ENCODE measurements at regions not wholly inside any gene's neighbourhood (a gene's known extent, or its start where the extent isn't known, plus 50 kb on each side); places are given as distances from the start of the nearest gene placed in this dataset.

DNA sequence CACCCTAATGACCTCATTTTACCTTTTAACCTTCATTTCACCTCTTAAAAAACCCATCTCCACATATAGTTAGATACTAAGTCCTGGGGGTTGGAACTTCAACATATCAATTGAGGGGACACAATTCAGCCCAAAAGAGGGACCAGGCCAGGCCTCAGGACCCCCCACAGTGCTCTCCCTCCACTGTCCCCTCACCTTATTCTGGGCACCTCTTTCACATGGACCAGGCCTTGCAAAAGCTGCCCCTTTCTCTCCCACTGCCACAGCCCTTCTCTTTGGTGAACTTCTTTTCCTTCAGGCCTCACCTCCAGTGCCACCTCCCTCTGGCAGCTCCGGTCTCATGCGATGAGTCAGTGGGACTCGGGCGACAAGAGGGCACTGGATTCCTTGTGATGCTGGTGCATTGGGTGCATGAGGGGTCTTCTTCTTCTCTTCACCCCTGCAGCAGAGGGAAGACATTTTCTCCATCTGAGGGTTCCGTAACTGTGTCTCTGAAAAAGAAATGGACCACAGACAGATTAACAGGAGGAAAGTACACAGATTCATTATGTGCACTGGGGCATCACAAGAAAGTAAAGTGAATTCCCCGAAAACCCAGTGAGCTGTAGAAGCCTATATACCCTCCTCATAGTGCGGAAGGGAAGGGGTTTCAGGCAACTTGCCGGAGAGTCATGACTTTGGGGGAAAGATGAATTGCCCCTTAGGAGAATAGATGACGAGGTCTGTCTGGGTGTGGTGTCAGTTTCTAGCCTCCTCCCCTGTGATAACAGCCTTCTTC is 288.7 kb upstream of the IGFBP3 start:
- H3K27ac ChIP-seq: no peak overlapping the region
- H3K4me1 ChIP-seq: no peaks in the 10 kb centered on the region
- ATAC-seq (no peak), DNase-seq (no peak)
- H3K4me3 ChIP-seq: no peak overlapping the region
- H3K36me3 ChIP-seq: no peaks in the 10 kb centered on the region
- no peaks in the 10 kb centered on the region for H3K9me3 ChIP-seq
- no peaks in the 10 kb centered on the region for H3K27me3 ChIP-seq
- TF ChIP-seq, protein P1, sequence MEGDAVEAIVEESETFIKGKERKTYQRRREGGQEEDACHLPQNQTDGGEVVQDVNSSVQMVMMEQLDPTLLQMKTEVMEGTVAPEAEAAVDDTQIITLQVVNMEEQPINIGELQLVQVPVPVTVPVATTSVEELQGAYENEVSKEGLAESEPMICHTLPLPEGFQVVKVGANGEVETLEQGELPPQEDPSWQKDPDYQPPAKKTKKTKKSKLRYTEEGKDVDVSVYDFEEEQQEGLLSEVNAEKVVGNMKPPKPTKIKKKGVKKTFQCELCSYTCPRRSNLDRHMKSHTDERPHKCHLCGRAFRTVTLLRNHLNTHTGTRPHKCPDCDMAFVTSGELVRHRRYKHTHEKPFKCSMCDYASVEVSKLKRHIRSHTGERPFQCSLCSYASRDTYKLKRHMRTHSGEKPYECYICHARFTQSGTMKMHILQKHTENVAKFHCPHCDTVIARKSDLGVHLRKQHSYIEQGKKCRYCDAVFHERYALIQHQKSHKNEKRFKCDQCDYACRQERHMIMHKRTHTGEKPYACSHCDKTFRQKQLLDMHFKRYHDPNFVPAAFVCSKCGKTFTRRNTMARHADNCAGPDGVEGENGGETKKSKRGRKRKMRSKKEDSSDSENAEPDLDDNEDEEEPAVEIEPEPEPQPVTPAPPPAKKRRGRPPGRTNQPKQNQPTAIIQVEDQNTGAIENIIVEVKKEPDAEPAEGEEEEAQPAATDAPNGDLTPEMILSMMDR (IDR thresholded peaks at IDR 0.05): no peak
- intact Hi-C loops (cut with DNase I): no loop called here

DNA sequence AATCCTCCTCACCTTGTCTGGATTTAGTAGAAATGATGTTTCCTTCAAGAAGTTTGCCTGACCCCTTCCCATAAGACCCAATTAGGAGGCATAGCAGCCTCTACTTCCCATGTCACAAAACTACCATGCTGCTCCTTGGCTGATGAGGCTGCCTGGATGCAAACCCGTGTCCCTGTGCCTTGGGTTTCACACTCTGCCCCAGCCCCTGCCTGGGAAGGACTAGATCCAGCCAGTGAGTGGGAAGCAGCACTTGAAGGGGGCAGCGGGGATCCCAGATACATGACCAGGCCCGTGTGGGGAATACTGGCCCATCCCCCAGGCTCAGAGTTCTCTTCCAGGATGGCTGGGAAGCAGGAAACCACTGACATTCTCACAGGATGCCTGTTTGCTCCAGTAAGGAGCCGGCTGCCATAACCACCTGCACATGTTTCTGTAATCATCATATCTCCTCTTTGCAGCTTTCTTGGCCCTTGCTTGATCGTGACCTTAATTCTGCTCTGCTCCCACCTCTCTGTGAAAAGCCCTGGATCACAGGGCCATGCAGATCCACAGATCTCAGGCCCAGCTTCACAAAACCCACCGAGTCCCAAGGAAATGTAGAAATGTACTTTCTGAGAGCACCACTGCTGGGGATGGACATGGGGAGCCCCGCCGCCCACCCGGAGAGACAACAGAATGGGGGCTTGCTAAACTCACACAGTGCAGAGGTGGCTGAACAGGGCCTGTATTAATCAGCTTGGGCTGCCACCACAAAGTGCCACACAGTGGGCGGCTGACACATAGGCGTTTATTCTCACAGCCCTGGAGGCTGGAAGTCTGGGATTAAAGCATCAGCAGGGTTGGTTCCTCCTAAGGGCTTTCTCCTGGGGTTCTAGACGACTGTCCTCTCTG is 287.8 kb upstream of the IGFBP3 start:
- Histone ChIP-seq H3K9me3 (no peaks in the 10 kb centered on the region), H3K4me1 (no peaks in the 10 kb centered on the region), H3K4me3 (no peak overlapping the region), H3K27ac (no peak overlapping the region), H3K27me3 (no peaks in the 10 kb centered on the region), H3K36me3 (no peaks in the 10 kb centered on the region)
- intact Hi-C loops (cut with DNase I): no loop called here
- ATAC-seq: no peak
- TF ChIP-seq, protein P1 (IDR thresholded peaks at IDR 0.05): no peak
- DNase-seq: no peak

DNA sequence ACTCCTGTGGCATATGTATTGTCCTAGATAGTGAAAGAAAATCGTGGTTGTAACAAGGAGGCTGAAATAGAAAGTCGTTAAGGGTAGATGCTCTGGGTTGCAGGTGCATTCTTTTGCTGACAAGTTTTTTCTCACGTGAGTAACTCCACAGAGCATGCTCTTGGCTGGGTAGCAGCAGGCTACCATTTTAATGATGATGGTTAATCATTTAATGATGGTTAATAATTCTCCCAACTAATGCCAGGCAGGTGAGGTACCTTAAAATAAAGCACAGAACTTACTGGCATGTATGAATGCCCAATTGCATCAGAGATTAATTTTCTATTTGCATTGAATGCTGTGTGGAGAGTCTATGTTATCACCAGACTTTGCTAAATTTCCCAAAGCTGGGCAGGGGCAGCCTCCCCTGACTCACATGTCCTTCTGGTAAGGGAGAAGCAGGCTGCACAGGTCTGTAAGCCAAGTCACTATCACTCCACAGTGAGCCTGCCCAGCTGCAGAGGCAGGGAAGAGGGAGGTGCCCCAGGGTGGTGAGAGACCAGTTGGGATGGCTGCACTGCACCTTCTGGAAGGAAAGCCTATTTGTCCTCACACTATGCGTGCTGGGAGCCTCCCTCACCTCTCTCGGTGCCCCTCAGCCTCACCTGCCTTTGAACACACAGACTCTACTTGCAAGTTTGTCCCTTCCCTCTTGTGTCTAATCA is 287.0 kb upstream of the IGFBP3 start:
- no peaks in the 10 kb centered on the region for H3K36me3 ChIP-seq
- no peaks in the 10 kb centered on the region for H3K27me3 ChIP-seq
- ATAC-seq (no peak), DNase-seq (no peak)
- TF ChIP-seq, protein P1 (IDR thresholded peaks at IDR 0.05): no peak
- intact Hi-C loops (cut with DNase I): no loop called here
- no peaks in the 10 kb centered on the region for H3K4me1 ChIP-seq
- H3K9me3 ChIP-seq: no peaks in the 10 kb centered on the region
- no peak overlapping the region for H3K27ac ChIP-seq
- H3K4me3 ChIP-seq: no peak overlapping the region

DNA sequence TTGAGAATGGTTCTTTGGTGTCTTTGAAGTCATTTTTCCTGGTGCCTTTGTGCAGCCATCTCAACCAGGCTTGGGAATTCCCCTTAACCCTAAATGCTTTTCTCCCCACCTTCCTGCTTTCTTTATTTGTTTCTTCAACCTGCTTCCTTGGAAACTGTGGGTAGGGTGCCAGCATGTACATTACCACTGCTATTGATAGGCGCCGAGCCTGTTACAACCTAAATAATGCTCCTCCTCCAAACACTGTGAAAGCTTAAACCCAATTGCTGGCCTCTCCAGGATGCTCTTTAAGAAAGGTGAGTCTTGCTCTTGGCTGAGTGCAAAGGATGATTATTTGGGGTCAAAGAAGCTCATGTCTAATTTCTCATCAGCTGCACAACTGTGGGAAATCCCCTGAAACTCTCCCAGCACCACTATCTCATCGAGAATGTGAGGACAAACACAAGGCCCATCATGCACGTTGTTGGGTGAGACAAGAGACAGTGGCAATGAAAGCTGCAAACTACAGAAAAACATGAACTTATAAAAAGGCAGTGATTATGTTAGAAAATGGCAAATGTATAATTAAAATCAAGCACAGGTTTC is 285.5 kb upstream of the IGFBP3 start:
- H3K4me3 ChIP-seq: no peak overlapping the region
- TF ChIP-seq, protein P1 (IDR thresholded peaks at IDR 0.05): no peak
- H3K36me3 ChIP-seq: no peaks in the 10 kb centered on the region
- no peaks in the 10 kb centered on the region for H3K27me3 ChIP-seq
- no peaks in the 10 kb centered on the region for H3K9me3 ChIP-seq
- intact Hi-C loops (cut with DNase I): no loop called here
- ATAC-seq (no peak), DNase-seq (no peak)
- no peaks in the 10 kb centered on the region for H3K4me1 ChIP-seq
- no peak overlapping the region for H3K27ac ChIP-seq

Measured in left lung (tissue), 4 donors.